Neural cell (in vitro differentiated cells): ENCODE measurements at regions not wholly inside any gene's neighbourhood (a gene's known extent, or its start where the extent isn't known, plus 50 kb on each side); places are given as distances from the start of the nearest gene placed in this dataset.

Experiments used
- H2AFZ ChIP-seq: fragments of 200-600, 300-800 bp; sonication (generic), shearing (Covaris generic); 2 replicates; pipeline ENCODE4 v1.6.0; 2014; ENCODE audit warnings: low read depth, mild to moderate bottlenecking, antibody characterized with exemption, low read length, moderate library complexity
- H3F3A ChIP-seq: fragments of 200-600 bp; shearing (Covaris generic); 2 replicates; pipeline ENCODE4 v1.6.1; 2016; ENCODE audit warnings: mild to moderate bottlenecking, moderate library complexity, mixed read lengths, antibody characterized with exemption, low read length; ENCODE audit not compliant: insufficient read depth, poor library complexity, severe bottlenecking
- H3K27ac ChIP-seq: fragments of 200-600, 300-800 bp; sonication (generic), shearing (Covaris generic); 2 replicates; pipeline ENCODE4 v1.5.1; 2014; ENCODE audit warnings: mild to moderate bottlenecking, low read length, moderate library complexity
- H3K27me3 ChIP-seq: fragments of 300-800, 200-600 bp; sonication (generic), shearing (Covaris generic); 2 replicates; pipeline ENCODE4 v1.6.0; 2014; ENCODE audit warnings: mild to moderate bottlenecking, low read depth, low read length, moderate library complexity; ENCODE audit not compliant: insufficient read depth
- H3K36me3 ChIP-seq: fragments of 300-800, 200-600 bp; sonication (generic), shearing (Covaris generic); 2 replicates; pipeline ENCODE4 v1.5.1; 2014; ENCODE audit warnings: mild to moderate bottlenecking, antibody characterized with exemption, low read length, moderate library complexity; ENCODE audit not compliant: insufficient read depth
- H3K4me2 ChIP-seq: fragments of 300-800, 200-600 bp; sonication (generic), shearing (Covaris generic); 2 replicates; pipeline ENCODE4 v1.6.0; 2014; ENCODE audit warnings: mild to moderate bottlenecking, low read length
- H3K4me3 ChIP-seq: fragments of 300-800, 200-600 bp; sonication (generic), shearing (Covaris generic); 2 replicates; pipeline ENCODE4 v1.5.1; 2014; ENCODE audit warnings: mild to moderate bottlenecking, low read length, moderate library complexity
- H3K79me2 ChIP-seq: fragments of 200-600 bp; shearing (Covaris generic); replicated peaks from 2 replicates; pipeline ENCODE4 v1.6.0; 2014; ENCODE audit warnings: mild to moderate bottlenecking, low read length, moderate library complexity; ENCODE audit not compliant: insufficient read depth
- H3K9ac ChIP-seq: fragments of 300-800, 200-600 bp; sonication (generic), shearing (Covaris generic); 2 replicates; pipeline ENCODE4 v1.6.1; 2016; ENCODE audit warnings: mild to moderate bottlenecking, low read length, mixed read lengths
- H3K9me2 ChIP-seq: fragments of 200-600 bp; shearing (Covaris generic); 2 replicates; pipeline ENCODE4 v1.6.1; 2016; ENCODE audit warnings: mild to moderate bottlenecking, low read length, mixed read lengths; ENCODE audit not compliant: insufficient read depth
- H3K9me3 ChIP-seq: fragments of 200-600, 300-800 bp; sonication (generic), shearing (Covaris generic); 2 replicates; pipeline ENCODE4 v1.6.1; 2016; ENCODE audit warnings: mild to moderate bottlenecking, mixed run types, low read length, moderate library complexity, mixed read lengths
- H4K20me1 ChIP-seq: fragments of 200-600 bp; shearing (Covaris generic); 2 replicates; pipeline ENCODE4 v1.6.1; 2016; ENCODE audit warnings: mild to moderate bottlenecking, mixed run types; ENCODE audit not compliant: insufficient read depth
- EP300 ChIP-seq: fragments of 450-650 bp; conservative IDR thresholded peaks from 2 replicates; pipeline ENCODE4 v1.6.1; 2014; ENCODE audit warnings: antibody characterized with exemption, mild to moderate bottlenecking, moderate library complexity; ENCODE audit not compliant: poor library complexity, severe bottlenecking
- EZH2 ChIP-seq: fragments of 200-600, 300-800 bp; shearing (Covaris generic), sonication (generic); IDR thresholded peaks from 2 replicates; pipeline ENCODE4 v1.6.1; 2014; ENCODE audit warnings: antibody characterized with exemption, low read length, borderline replicate concordance, mild to moderate bottlenecking; ENCODE audit not compliant: insufficient read depth, poor library complexity, severe bottlenecking
- MXI1 ChIP-seq: fragments of 450-650 bp; conservative IDR thresholded peaks from 2 replicates; pipeline ENCODE4 v1.6.1; 2014; ENCODE audit warnings: antibody characterized with exemption, mild to moderate bottlenecking; ENCODE audit not compliant: poor library complexity, severe bottlenecking
- POLR2AphosphoS5 ChIP-seq: IDR thresholded peaks from 2 replicates; pipeline ENCODE4 v1.6.1; 2012
- RAD21 ChIP-seq: fragments of 450-650 bp; conservative IDR thresholded peaks from 2 replicates; pipeline ENCODE4 v1.6.1; 2014; ENCODE audit warnings: antibody characterized with exemption, mild to moderate bottlenecking, moderate library complexity
- SMC3 ChIP-seq: fragments of 450-650 bp; conservative IDR thresholded peaks from 2 replicates; pipeline ENCODE4 v1.6.1; 2014; ENCODE audit warnings: antibody characterized with exemption, mild to moderate bottlenecking, moderate library complexity; ENCODE audit not compliant: poor library complexity
- TAF1 ChIP-seq: IDR thresholded peaks from 2 replicates; pipeline ENCODE4 v1.6.1; 2012; ENCODE audit warnings: low read depth
- TF ChIP-seq, protein P1 (sequence below): IDR thresholded peaks from 2 replicates; pipeline ENCODE4 v1.6.1; 2012; ENCODE audit warnings: borderline replicate concordance
- TF ChIP-seq, protein P2 (sequence below): fragments of 450-650 bp; IDR thresholded peaks from 2 replicates; pipeline ENCODE4 v1.5.1; 2014; ENCODE audit warnings: antibody characterized with exemption, mild to moderate bottlenecking, moderate library complexity; ENCODE audit not compliant: poor library complexity, severe bottlenecking

DNA sequence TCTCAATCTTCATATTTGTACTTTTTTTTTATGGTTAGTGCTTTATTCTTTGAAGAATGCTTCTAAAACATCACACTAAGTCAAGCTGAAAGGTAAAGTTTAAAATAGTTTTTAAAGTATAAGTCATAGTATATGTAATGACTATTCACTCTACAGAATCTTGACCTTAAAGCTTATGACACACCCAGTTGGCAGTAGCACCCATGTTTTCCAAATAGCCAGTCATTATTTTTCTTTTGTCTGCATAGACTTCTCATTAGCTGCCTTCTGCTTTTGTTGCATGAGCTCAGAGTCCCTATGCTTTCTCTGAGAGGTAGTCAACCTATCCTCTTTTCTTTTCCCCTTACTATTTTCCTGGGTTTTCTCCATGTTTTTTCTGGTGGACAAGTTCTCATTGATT, 231.5 kb downstream of the PCDH18 start:
- no peak overlapping the region for H3K27ac ChIP-seq
- no peak overlapping the region for H3K4me2 ChIP-seq
- no peaks in the 10 kb centered on the region for H3K27me3 ChIP-seq
- TF ChIP-seq TAF1, result no peak
- no peak for TF ChIP-seq RAD21
- no peak for TF ChIP-seq SMC3
- no peak for TF ChIP-seq EP300
- TF ChIP-seq, protein P1, sequence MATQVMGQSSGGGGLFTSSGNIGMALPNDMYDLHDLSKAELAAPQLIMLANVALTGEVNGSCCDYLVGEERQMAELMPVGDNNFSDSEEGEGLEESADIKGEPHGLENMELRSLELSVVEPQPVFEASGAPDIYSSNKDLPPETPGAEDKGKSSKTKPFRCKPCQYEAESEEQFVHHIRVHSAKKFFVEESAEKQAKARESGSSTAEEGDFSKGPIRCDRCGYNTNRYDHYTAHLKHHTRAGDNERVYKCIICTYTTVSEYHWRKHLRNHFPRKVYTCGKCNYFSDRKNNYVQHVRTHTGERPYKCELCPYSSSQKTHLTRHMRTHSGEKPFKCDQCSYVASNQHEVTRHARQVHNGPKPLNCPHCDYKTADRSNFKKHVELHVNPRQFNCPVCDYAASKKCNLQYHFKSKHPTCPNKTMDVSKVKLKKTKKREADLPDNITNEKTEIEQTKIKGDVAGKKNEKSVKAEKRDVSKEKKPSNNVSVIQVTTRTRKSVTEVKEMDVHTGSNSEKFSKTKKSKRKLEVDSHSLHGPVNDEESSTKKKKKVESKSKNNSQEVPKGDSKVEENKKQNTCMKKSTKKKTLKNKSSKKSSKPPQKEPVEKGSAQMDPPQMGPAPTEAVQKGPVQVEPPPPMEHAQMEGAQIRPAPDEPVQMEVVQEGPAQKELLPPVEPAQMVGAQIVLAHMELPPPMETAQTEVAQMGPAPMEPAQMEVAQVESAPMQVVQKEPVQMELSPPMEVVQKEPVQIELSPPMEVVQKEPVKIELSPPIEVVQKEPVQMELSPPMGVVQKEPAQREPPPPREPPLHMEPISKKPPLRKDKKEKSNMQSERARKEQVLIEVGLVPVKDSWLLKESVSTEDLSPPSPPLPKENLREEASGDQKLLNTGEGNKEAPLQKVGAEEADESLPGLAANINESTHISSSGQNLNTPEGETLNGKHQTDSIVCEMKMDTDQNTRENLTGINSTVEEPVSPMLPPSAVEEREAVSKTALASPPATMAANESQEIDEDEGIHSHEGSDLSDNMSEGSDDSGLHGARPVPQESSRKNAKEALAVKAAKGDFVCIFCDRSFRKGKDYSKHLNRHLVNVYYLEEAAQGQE, result no peak
- TF ChIP-seq MXI1, result no peak
- no peak for TF ChIP-seq EZH2
- no peak for TF ChIP-seq POLR2AphosphoS5
- TF ChIP-seq, protein P2, sequence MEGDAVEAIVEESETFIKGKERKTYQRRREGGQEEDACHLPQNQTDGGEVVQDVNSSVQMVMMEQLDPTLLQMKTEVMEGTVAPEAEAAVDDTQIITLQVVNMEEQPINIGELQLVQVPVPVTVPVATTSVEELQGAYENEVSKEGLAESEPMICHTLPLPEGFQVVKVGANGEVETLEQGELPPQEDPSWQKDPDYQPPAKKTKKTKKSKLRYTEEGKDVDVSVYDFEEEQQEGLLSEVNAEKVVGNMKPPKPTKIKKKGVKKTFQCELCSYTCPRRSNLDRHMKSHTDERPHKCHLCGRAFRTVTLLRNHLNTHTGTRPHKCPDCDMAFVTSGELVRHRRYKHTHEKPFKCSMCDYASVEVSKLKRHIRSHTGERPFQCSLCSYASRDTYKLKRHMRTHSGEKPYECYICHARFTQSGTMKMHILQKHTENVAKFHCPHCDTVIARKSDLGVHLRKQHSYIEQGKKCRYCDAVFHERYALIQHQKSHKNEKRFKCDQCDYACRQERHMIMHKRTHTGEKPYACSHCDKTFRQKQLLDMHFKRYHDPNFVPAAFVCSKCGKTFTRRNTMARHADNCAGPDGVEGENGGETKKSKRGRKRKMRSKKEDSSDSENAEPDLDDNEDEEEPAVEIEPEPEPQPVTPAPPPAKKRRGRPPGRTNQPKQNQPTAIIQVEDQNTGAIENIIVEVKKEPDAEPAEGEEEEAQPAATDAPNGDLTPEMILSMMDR, result no peak
- H3K9me3 ChIP-seq, result no peaks in the 10 kb centered on the region
- H3K9me2 ChIP-seq, result no peaks in the 10 kb centered on the region
- H3K36me3 ChIP-seq, result no peaks in the 10 kb centered on the region
- H4K20me1 ChIP-seq, result no peaks in the 10 kb centered on the region
- H3K4me3 ChIP-seq, result no peak overlapping the region
- no peaks in the 10 kb centered on the region for H3F3A ChIP-seq
- no peaks in the 10 kb centered on the region for H3K79me2 ChIP-seq
- no peak overlapping the region for H2AFZ ChIP-seq
- H3K9ac ChIP-seq, result no peak overlapping the region

DNA sequence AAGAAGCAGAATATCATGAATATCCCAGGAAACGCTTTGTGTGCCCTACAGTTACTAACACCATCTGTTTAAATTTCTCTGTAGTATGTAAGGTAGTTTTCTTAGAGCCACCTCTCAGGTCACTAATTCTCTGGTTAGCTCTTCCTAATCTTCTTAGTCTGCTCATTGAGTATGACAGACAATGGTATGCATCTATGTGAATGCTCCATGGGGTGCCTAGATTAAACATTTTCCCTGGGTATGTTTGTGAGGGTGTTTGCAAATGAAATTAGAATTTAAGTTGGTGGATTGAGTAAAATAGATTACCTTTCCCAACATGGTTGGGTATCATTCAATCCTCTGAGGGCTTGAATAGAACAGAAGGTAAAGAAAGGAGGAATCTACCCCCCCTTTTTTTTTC, 233.0 kb downstream of the PCDH18 start:
- H3K9me2 ChIP-seq, result no peaks in the 10 kb centered on the region
- no peaks in the 10 kb centered on the region for H3F3A ChIP-seq
- no peak overlapping the region for H3K27ac ChIP-seq
- no peak overlapping the region for H3K9ac ChIP-seq
- no peak overlapping the region for H3K4me3 ChIP-seq
- no peaks in the 10 kb centered on the region for H4K20me1 ChIP-seq
- H3K9me3 ChIP-seq, result no peaks in the 10 kb centered on the region
- no peak overlapping the region for H2AFZ ChIP-seq
- no peaks in the 10 kb centered on the region for H3K27me3 ChIP-seq
- no peak for TF ChIP-seq SMC3
- TF ChIP-seq EP300, result no peak
- TF ChIP-seq, protein P2, result no peak
- TF ChIP-seq MXI1, result no peak
- no peak for TF ChIP-seq RAD21
- TF ChIP-seq, protein P1, result no peak
- TF ChIP-seq POLR2AphosphoS5, result no peak
- TF ChIP-seq EZH2, result no peak
- TF ChIP-seq TAF1, result no peak
- no peaks in the 10 kb centered on the region for H3K79me2 ChIP-seq
- no peaks in the 10 kb centered on the region for H3K36me3 ChIP-seq
- no peak overlapping the region for H3K4me2 ChIP-seq
